ENCODE measurements at regions not wholly inside any gene's neighbourhood (a gene's known extent, or its start where the extent isn't known, plus 50 kb on each side); places are given as distances from the start of the nearest gene placed in this dataset.

DNA sequence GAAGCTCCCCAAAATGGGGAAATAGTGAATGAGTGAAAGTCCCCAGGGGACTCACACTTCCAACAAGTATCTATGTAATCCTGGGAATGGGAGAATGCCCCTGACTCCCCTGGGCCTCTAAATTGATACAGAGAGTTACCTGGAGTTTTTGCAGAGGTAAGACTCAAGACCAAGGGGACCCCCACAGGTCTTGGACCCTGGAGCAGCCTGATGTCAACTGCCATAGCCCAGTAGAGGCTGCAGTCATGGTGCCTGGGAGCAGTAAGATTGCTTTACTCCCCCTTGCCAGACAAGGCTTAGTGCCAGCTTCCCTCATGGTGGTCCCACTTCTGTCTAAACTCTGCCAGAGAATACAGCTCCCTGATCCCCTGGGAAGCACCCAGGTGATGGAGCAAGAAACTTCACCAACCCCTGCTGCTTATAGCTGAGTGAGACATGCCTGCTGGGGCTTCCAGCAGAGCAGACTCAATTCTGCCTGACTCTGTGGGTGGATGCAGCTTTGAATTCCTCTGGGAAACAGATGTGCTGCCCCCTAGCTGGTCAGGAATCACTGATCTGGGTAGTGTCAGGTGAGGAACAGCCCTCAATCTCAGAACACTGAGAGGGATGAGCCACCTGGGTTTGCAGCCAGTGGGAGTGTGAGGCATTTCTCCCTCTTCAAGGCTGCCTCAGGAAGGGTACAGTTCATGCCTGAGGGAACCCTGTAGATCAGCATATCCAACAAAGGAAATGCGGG lies 485.9 kb downstream of the NSUN3 start:
- TF ChIP-seq, protein P1, sequence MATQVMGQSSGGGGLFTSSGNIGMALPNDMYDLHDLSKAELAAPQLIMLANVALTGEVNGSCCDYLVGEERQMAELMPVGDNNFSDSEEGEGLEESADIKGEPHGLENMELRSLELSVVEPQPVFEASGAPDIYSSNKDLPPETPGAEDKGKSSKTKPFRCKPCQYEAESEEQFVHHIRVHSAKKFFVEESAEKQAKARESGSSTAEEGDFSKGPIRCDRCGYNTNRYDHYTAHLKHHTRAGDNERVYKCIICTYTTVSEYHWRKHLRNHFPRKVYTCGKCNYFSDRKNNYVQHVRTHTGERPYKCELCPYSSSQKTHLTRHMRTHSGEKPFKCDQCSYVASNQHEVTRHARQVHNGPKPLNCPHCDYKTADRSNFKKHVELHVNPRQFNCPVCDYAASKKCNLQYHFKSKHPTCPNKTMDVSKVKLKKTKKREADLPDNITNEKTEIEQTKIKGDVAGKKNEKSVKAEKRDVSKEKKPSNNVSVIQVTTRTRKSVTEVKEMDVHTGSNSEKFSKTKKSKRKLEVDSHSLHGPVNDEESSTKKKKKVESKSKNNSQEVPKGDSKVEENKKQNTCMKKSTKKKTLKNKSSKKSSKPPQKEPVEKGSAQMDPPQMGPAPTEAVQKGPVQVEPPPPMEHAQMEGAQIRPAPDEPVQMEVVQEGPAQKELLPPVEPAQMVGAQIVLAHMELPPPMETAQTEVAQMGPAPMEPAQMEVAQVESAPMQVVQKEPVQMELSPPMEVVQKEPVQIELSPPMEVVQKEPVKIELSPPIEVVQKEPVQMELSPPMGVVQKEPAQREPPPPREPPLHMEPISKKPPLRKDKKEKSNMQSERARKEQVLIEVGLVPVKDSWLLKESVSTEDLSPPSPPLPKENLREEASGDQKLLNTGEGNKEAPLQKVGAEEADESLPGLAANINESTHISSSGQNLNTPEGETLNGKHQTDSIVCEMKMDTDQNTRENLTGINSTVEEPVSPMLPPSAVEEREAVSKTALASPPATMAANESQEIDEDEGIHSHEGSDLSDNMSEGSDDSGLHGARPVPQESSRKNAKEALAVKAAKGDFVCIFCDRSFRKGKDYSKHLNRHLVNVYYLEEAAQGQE (IDR thresholded peaks at IDR 0.05; ENCODE audit: low read depth), result no peak
- no peak for TF ChIP-seq SRF (IDR thresholded peaks at IDR 0.05; ENCODE audit: low read depth)
- TF ChIP-seq EZH2 (IDR thresholded peaks at IDR 0.05), result no peak
- no peak for TF ChIP-seq SIN3A (IDR thresholded peaks at IDR 0.05; ENCODE audit: low read depth)
- no peak for TF ChIP-seq EGR1 (IDR thresholded peaks at IDR 0.05; ENCODE audit: low read depth)
- TF ChIP-seq TCF7L2 (IDR thresholded peaks at IDR 0.05; ENCODE audit: borderline replicate concordance, extremely low read depth, insufficient read depth, insufficient read length), result no peak
- no peak for TF ChIP-seq CEBPB (IDR thresholded peaks at IDR 0.05; ENCODE audit: low read depth)
- no peak for TF ChIP-seq CBX3 (IDR thresholded peaks at IDR 0.05; ENCODE audit: low read depth)
- no peak for TF ChIP-seq ZNF274 (IDR thresholded peaks at IDR 0.05; ENCODE audit: low read depth, low read length)
- no peak for TF ChIP-seq ZFX (IDR thresholded peaks at IDR 0.05)
- no peak for TF ChIP-seq CTCF (IDR thresholded peaks at IDR 0.05 in 2 of 3, conservative IDR thresholded peaks at IDR 0.05 in 1 of 3; ENCODE audit: borderline replicate concordance in 1 of 3, insufficient read depth in 1 of 3, low read depth in 2 of 3, low read length in 2 of 3)
- TF ChIP-seq FOSL1 (IDR thresholded peaks at IDR 0.05; ENCODE audit: low read depth), result no peak
- no peak for TF ChIP-seq POLR2A (IDR thresholded peaks at IDR 0.05; ENCODE audit: borderline replicate concordance, extremely low read depth, insufficient read depth, insufficient read length)
- no peak for TF ChIP-seq RAD21 (IDR thresholded peaks at IDR 0.05; ENCODE audit: low read depth)
- no peak for TF ChIP-seq ELF1 (IDR thresholded peaks at IDR 0.05; ENCODE audit: borderline replicate concordance, low read depth)
- TF ChIP-seq, protein P2, sequence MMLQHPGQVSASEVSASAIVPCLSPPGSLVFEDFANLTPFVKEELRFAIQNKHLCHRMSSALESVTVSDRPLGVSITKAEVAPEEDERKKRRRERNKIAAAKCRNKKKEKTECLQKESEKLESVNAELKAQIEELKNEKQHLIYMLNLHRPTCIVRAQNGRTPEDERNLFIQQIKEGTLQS (IDR thresholded peaks at IDR 0.05), result no peak
- TF ChIP-seq ZBTB33 (IDR thresholded peaks at IDR 0.05; ENCODE audit: extremely low read depth, insufficient replicate concordance, low read length), result no peak
- TF ChIP-seq JUND (IDR thresholded peaks at IDR 0.05), result no peak
- no peak for TF ChIP-seq YY1 (IDR thresholded peaks at IDR 0.05; ENCODE audit: extremely low read depth, insufficient replicate concordance, low read depth, low read length)
- no peak for TF ChIP-seq SP1 (IDR thresholded peaks at IDR 0.05; ENCODE audit: low read depth)
- RAD21 ChIA-PET (ENCODE audit: low non-redundant PET in 1 of 2, low total read pairs in 2 of 2, uncharacterized antibody in 2 of 2, unreplicated experiment in 2 of 2), result no interaction called here
- no peak overlapping the region for H3K9ac ChIP-seq (ENCODE audit: low read length)
- CTCF ChIA-PET, result no interaction called here
- ATAC-seq (no peak), DNase-seq (ENCODE audit: low read depth, low spot score) (no peak)
- POLR2A ChIA-PET, result no interaction called here
- no peaks in the 10 kb centered on the region for H3K36me3 ChIP-seq (ENCODE audit: control insufficient read depth in 1 of 2, insufficient read depth in 2 of 2, low read length in 2 of 2)
- H2AFZ ChIP-seq (ENCODE audit: low read depth, low read length, poor library complexity, severe bottlenecking), result no peak overlapping the region
- no peaks in the 10 kb centered on the region for H4K20me1 ChIP-seq (ENCODE audit: insufficient read depth)
- intact Hi-C loops (cut with micrococcal nuclease), result no loop called here
- no peak overlapping the region for H3K4me2 ChIP-seq (ENCODE audit: low read length)
- no peak overlapping the region for H3K4me3 ChIP-seq (replicated peaks in 1 of 2; ENCODE audit: low read depth in 1 of 2, low read length in 2 of 2)
- BruUV-seq (replicated peaks), result no TSS peak
- H3K27me3 ChIP-seq (ENCODE audit: insufficient read depth, low read length), result no peaks in the 10 kb centered on the region
- H3K9me2 ChIP-seq (ENCODE audit: insufficient read depth), result no peaks in the 10 kb centered on the region
- H3K9me3 ChIP-seq (ENCODE audit: control insufficient read depth in 1 of 2, insufficient read depth in 1 of 2, low read depth in 1 of 2, low read length in 2 of 2), result peaks cover 7 to 9% of the 10 kb centered on the region in 2 experiments; a peak in 2 of 4 replicates
- no peak overlapping the region for H3K27ac ChIP-seq (ENCODE audit: low read depth, low read length)
- no peaks in the 10 kb centered on the region for H3K4me1 ChIP-seq (ENCODE audit: control insufficient read depth in 1 of 2, insufficient read depth in 2 of 2, low read length in 2 of 2)
- no peaks in the 10 kb centered on the region for H3K79me2 ChIP-seq (ENCODE audit: insufficient read depth, low read length)
